CD4-positive, alpha-beta T cell treated with Interleukin-6 at 100 ng/mL for 8 hours (primary cell): ENCODE measurements at regions not wholly inside any gene's neighbourhood (a gene's known extent, or its start where the extent isn't known, plus 50 kb on each side); places are given as distances from the start of the nearest gene placed in this dataset.

ENCODE experiments used
- DNase-seq: peaks from one replicate; pipeline ENCODE4 v3.0.0-alpha.2; 2020; ENCODE audit warnings: mixed read lengths, low spot score

- no peak for DNase-seq
These were observed 89.0 kb upstream of the PIK3CG start for GRCh38 chr7:106775975-106776607.

GRCh38 chr7:106776618-106777347, 88.3 kb upstream of the PIK3CG start:
- no peak for DNase-seq

- DNase-seq = no peak
These were observed 87.3 kb upstream of the PIK3CG start for GRCh38 chr7:106777674-106778299.

- DNase-seq = no peak
These were observed 86.3 kb upstream of the PIK3CG start for GRCh38 chr7:106778656-106779250.

GRCh38 chr7:106779877-106780276, 85.2 kb upstream of the PIK3CG start:
- DNase-seq = no peak

- DNase-seq = no peak
These were observed 84.1 kb upstream of the PIK3CG start for GRCh38 chr7:106781007-106781406.

GRCh38 chr7:106781828-106782544, 83.1 kb upstream of the PIK3CG start:
- no peak for DNase-seq

- DNase-seq = no peak
These were observed 81.8 kb upstream of the PIK3CG start for GRCh38 chr7:106783286-106783685.

GRCh38 chr7:106788637-106789036, 76.4 kb upstream of the PIK3CG start:
- peak; percentile 48 for DNase-seq

GRCh38 chr7:106791526-106791925, 73.6 kb upstream of the PIK3CG start:
- DNase-seq = no peak

- no peak for DNase-seq
These were observed 72.7 kb upstream of the PIK3CG start for GRCh38 chr7:106792233-106792926.

- peak; percentile 36 for DNase-seq
These were observed 71.8 kb upstream of the PIK3CG start for GRCh38 chr7:106793015-106793975.

- no peak for DNase-seq
These were observed 70.6 kb upstream of the PIK3CG start for GRCh38 chr7:106794276-106795083.

- no peak for DNase-seq
These were observed 69.8 kb upstream of the PIK3CG start for GRCh38 chr7:106795084-106795876.

GRCh38 chr7:106795877-106796231, 69.2 kb upstream of the PIK3CG start:
- DNase-seq = no peak

- DNase-seq = no peak
These were observed 67.1 kb upstream of the PIK3CG start for GRCh38 chr7:106797937-106798336.

GRCh38 chr7:106802589-106802988, 62.5 kb upstream of the PIK3CG start:
- DNase-seq = no peak

- no peak for DNase-seq
These were observed 58.5 kb upstream of the PIK3CG start for GRCh38 chr7:106806556-106806955.

GRCh38 chr7:106807474-106807873, 57.6 kb upstream of the PIK3CG start:
- DNase-seq = no peak
